Hematopoietic multipotent progenitor cell treated with erythropoietin and hydrocortisone succinate and interleukin-3 and kit ligand, for 6 days (in vitro differentiated cells): ENCODE measurements at regions not wholly inside any gene's neighbourhood (a gene's known extent, or its start where the extent isn't known, plus 50 kb on each side); places are given as distances from the start of the nearest gene placed in this dataset.
"Not testable (repeated sequence)": the region's sequence is repeated elsewhere in the genome, so short reads cannot be mapped to it uniquely, and the experiment has no call there.

Experiments used
- DNase-seq: peaks from one replicate; pipeline ENCODE4 v3.0.0-alpha.2; 2015

DNA sequence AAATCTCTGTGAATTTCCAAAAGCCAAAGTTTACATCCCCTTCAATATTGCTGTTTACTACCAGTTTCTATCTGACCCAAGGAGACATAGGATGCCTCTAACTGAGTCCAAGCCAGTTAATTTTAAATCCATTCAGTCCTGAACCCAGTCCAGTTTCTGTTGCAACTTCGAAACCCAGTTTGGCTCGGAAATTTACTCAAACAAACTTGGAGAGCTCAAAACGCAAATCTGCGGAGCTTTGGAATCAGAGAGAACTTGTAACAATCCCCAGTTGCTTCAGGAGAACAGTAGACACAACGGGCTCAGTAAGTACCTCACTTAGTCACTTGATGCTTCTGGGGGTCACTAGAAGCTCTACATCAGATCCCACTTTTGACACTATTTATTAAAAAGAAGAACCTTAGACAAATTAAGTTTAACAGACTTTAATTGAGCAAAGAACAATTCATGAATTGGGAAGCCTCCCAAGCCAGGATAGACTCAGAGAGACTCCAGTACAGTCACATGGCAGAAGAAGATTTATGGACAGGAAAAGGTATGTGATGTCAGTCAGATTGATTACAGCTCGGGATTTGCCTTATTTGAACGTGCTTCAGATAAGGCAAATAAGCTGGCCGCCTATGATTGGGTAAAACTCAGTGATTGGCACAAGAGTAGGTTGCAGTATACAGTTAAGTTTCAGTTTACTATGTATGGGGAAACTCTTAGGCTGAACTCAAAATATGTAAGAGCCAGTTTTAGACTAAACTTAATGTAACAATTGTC is 118.0 kb downstream of the RFPL4B start:
- DNase-seq, result no peak

DNA sequence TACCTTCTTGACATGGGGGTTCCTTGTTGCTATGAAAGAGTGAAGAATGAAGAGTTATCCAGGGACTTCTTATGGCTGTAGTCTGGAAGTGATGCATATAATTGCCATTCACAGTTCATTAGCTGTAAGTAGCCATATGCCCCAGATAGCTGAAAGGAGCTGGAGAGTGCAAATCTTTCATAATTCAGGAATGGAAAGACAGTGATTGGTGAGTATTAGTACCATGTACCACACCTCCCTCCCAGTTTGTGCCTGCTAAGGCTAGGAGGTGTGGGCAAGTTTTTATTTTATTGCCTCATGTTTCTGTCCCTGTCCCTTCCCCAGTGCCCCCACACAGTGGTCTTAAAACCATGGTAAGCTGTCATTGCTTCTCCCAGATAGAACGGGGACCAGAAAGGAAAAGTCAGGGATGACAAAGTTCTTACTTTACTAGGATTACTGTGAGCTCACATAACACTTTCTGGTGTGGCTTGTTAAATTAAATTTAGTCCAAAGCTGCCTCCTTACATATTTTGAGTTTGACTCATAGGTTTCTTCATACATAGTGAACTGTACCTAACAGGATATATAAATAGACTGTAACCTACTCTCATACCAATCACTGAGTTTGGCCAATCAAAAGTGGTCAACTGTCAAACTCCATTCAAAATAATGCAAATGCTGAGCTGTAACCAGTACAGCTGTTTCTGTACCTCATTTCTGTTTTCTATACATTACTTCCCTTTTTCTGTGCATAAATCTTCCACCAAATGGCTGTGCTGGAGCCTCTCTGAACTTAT is 119.4 kb downstream of the RFPL4B start:
- DNase-seq, result peak; percentile 1

DNA sequence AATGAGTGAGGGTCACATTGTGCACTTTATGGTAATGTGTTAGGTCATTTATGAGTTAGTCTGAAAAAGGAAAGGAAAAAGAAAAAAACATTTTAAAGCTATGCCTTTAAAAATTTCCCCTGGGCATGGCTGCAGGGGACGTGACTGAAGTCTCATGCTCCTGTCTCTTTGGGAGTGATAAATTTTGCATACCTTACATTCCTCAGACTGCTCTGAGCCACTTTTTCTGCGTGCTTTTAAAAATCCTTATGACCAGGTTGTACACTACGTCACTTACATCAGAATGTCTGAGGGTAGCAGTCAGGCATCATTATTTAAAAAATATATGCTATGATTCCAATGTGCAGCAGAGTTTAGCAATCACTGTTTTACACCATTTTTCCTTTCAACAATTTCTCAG is 121.2 kb downstream of the RFPL4B start:
- no peak for DNase-seq

DNA sequence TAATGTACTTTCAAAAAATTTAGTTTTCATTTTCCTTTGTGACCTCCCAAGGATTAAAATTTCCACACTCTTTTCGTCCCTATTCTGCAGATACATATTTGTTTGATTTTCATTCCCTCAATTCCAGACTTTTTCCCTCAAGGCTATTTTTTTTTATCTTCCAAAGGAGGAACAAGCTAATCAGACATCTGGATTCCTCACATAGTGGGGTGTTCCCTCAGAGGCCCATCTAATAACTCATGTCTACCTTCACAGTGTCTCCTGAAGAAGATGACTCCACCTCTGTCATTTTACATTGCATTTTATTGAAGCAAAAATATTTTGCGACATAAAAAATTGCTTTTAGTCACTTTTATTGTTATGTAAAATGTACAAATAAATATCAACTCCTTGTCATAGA is 122.2 kb downstream of the RFPL4B start:
- no peak for DNase-seq

DNA sequence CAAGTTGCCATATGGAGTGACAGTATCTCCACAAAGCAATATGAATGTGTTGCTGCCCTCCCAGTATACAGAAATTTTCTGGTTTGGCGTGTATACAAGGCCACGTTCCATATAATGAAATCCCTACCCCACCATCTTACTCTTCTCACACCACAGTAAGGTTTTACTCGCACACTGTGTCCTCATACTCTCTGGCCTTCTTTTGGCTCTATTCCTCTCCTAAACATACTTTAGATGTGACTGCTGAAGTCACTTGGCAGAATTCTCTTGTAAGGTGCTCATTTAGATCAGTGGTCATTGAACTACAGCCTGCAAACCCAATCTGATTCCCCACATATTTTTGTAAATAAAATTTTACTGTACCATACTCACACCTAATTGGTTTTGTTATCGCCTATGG is 123.2 kb downstream of the RFPL4B start:
- DNase-seq, result no peak

DNA sequence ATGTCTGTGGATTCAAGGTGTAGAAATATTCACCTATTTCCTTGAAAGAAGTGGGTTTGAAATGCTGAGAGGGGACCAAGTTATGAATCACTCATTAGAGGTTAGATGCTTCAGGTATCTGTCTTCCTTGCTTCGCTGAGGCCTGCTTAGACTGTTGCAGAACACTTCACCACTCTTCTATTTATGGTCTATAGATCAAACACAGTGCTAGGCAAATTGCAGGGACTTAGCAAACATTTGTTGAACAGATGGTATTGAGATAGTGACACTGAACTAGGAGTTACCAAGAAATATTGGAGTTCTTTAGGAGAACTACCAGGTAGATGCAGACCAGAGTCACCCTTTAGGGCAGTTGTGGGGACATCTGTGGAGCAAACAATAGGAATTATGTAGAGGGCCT is 123.8 kb downstream of the RFPL4B start:
- no peak for DNase-seq

DNA sequence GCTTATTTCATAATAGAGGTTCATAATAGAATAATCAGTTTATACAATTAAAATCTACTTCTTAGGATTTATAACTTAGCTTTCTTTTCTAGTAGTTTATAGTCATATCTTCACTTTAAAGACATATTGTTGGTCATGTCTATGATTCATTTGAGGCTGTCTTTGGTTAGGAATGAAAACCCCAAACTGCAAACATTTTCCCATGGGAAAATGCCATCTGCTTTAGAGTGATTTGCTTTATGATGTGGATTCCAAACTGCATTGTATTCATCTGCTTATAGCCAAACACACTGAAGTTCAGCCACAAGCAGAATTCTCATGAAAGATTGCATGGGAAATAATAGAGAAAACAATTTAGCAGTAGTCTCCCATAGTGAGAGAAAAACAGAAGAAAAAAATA is 128.0 kb downstream of the RFPL4B start:
- no peak for DNase-seq

DNA sequence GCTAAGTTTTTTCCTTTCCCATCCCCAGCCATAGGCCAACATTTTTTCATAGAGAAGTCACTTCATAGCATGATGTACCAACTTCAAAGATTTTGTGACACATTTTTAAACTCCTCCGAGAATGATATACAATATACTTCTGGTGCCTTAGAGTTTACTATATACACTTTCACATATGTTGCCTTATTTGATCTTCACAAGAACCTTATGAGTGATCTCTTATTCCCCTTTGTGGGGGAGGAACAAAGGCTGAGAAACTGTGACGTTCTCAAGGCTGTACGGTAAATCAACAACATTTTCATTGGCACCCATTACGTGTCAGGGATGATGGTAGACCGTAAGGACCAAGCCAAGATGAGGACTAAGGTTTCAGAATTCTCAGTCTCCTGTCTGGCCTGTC is 130.0 kb downstream of the RFPL4B start:
- no peak for DNase-seq

DNA sequence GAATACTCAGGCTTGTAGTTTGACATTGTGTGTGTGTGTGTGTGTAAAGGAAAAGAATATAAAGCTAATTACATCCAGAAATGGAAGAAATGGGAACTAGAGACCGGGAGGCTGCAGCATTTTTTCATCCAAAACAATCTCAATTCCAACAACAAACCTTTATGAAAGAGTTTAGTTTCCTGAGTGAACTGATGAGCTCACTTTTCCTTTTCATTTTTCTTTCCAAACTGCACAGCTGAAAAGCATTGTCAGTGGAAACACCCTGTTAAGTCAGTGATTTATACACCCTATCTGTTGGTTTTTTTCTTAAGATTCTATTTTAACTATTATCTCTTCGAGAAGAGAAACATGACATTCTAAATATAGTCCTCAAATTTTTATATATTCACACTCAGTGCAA is 130.9 kb downstream of the RFPL4B start:
- no peak for DNase-seq

DNA sequence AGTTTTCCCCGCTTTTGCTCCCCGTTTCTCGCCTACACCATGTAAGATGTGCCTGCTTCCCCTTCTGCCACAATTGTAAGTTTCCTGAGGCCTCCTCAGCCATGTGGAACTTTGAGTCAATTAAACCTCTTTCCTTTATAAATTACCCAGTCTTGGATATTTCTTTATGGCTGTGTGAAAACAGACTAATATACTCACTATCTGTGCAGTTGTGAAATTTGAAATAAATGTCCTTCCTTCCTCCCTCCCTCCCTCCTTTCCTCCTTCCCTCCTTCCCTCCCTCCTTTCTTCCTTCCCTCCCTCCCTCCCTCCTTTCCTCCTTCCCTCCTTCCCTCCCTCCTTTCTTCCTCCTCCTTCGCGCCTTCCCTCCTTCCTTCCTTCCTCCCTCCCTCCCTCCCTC is 132.8 kb downstream of the RFPL4B start:
- DNase-seq, result not testable (repeated sequence)

DNA sequence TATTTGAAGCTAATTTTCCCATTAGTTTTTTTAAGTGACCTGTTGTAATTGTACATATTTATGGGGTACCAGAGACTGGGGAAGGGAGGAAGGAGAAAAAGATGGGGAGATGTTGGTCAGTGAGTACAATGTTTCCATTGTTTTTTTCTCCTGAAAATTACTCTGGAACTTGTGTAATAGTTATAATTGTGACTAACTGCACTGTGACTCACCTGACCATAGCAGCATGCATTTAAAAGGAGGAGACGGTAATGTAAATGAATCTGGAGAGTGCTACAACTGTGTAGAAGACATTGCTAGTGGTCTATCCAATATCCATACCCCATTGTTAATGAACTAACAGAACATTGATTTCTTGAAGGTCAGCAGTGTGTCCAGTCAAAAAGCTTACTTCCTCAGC is 133.4 kb downstream of the RFPL4B start:
- DNase-seq, result no peak

DNA sequence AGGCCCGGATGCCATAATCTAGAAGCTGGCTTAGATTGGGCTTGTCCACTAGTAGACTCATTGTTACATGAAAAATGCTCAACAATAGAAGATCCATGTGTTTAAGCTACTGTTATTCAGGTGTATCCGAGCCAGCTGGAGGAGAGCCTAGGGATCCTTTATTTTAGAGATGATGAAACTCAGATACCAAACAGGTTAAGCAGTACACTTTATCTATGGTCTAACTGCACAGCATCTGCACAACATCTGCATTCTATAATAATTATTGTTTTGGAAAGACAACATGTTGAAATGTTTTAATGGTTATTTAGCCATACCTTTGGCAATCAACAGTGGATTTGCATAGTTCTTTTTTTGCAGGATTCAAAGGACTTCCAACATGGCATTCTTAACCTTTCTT is 134.1 kb downstream of the RFPL4B start:
- no peak for DNase-seq

DNA sequence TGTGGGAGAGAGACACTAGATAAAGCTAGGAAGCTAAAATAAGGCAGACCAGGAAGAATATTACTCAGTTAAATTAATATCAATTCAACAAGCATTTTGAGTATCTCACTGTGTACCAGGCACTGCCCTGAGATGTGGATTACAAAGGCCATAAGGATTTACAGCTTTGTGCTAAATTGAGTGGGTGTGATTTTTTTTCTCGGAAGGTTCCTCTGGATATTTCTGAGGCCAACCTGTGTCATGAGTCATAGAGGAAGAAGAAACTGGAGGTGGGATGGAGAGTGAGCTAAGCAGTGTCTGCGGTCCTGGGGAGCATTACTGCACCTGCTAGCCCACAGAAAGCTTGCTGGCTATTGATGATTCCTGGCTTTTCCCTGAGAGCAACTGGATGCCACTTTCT is 135.2 kb downstream of the RFPL4B start:
- no peak for DNase-seq

DNA sequence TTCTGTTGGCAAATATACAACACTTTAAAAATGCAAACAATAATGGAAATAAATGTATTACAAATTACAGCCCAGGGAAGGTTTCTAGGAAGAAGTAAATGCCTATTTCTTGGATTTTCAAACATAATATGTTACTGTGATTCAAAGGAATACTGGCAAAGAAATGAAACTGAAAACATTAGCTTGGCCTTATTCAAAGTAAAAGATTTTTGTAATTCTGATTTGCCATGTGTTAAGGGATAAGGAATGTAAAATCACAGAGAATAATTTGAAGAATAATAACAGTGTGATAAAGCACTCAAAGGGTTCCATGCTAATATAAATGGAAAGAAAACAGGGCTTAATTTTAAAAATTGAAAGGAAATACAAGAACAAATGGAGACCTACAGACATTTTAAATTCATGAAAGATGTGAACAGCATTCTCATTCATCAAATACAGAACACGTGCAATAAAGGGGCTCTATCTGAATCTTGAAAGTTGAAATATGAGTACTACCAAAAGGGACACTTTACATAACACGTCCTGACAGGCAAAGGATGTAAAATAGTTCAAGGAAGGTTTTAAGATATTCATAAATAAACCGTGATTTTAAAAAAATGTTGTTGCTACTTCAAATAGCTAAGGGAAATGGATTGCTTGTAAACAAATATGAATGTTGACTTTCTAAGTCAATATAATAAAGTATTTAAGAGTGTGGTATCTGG is 138.1 kb downstream of the RFPL4B start:
- DNase-seq, result no peak

DNA sequence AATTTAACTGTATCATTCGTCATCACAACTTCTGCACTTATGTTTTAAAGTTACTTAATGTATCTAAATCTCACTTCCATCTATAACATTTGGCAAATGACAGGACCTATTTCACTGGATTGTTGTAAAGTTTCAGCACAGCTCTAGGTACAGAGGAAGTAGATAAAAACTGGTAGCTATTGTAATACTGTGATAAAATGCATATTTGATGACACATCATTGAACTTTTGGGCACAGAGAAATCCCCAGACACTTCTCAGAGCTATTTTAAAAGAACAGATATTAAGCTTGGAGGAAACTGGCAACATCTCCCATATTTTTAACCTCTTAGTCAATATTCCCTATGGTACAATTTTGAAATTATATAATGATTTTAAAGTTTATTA is 138.7 kb downstream of the RFPL4B start:
- no peak for DNase-seq

DNA sequence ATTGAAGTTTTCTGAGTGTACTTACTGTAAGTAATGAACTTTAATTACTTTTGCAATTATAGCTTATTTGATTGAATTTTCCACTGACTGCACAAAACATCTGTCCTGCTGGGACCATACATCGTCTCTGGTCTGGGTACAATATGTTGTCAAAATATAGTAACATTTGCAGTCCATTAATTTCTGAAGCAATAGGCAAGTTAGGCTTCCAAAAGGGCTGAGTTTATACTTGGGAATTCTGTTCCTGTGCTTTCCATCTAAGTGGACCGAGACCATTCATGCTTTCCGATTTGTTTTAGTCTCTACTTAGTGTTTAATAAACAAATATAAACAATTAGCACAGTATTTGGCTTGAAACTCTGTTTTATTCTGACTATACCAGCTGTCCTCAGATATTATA is 139.3 kb downstream of the RFPL4B start:
- no peak for DNase-seq

DNA sequence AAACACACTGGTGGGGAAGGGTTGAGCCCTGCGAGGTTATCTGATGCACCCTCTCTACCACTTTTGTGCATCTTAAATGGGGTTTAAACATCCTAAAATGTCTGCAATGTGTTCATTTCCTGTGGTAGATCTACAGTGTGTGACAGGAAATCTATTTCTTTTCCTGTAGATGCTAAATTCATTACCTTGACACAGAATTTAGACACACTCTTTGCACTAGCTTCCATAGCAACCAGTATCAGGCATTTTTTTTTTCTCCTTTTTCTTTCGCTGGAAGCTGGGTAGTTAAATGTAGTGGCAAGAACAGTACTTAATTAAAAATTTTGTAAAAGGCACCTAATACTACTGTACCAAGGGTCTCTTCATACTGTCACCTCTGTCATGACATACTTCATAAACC is 141.1 kb downstream of the RFPL4B start:
- no peak for DNase-seq

DNA sequence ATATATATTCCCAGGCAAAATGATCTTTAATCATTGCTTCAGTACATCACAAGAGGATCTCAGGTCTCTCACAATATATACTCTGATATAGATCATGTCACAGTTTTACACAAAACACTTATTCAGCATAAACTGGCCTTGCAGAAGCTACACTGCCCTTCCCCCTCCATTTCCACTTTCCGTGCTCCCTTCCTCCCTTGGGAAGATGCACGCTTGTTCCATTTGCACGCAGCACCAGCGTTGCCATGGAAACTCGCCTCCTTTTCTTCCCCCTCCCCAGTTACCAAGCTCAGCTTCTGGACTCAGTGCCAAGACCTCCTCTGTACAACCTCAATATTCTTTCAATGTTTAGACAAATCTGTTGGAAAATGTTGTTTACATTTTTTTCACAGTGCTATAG is 154.6 kb downstream of the RFPL4B start:
- no peak for DNase-seq

DNA sequence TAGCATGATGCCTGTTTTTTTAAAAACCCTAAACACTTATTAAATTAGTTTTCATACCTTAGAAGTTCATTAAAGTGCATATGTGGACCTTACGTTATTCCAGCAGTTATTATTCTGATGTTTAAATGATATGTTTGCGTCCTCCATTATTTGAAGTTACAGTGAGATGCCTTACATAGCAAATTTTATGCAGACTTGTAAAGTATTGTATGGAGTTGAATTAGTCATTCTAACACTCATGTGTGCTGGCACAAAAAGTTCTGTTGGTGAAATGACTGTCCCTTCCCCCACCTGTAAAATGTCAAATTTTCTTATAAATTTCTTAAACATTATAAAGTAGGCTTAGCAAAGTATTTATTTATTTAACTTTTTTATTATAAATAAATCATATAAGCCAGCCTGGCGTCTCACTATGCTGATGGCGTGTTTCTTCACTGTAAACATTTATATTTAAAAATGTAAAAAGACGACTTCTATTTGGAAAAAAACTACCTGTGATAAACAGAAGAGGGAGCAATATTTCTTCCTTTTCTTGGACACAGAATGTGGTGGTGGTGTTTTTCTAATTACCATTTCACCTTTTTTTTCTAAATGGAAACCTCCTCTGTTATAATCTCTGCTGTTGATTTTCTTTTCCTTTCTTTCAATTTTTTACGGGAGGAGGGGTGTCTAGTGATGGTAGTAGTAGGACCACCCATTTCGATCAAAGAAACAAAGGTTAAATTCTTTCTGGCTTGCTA is 155.4 kb downstream of the RFPL4B start:
- peak; percentile 8 for DNase-seq

DNA sequence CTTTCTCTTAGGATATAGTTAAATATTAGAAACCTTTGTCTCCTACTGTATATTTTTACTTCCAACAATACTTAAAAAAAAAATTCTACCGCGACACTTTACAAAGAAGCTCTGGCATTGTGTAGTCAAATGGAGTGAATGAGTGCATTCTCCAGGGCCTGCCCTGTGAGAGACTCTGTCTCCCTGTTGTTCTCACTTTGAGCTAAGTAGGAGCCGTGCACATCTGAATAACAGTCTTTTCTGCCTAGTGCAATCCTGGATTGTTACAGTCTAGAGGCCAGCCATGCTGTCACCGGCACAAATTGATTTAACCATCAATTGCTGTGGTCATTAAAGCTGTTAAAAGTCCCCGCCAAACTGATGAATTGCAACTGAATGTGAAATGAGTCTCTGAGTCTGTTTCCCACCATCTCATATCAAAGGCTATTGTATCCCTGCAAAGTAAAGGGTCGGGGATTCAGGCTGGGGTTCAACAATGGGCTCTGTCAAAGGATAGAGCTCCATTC is 156.0 kb downstream of the RFPL4B start:
- DNase-seq, result no peak

DNA sequence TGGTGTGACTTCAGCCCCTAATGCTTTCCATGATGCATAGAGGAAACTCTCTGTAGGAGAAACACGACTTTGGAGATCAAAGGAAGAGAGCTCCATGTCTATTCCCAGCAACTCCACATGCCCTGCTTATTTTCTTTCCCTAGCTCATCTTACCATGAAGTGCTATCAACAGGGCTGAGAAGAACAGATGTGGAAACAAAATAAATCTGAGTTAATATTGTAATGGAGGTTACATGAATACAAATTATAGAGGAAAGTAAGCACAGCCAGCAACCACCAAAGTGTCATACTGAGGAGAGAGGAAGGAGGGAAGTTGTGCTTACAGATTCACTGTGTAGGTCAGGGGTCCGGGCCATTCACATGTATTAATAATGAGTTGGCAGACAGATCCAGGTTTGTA is 157.5 kb downstream of the RFPL4B start:
- DNase-seq, result no peak

DNA sequence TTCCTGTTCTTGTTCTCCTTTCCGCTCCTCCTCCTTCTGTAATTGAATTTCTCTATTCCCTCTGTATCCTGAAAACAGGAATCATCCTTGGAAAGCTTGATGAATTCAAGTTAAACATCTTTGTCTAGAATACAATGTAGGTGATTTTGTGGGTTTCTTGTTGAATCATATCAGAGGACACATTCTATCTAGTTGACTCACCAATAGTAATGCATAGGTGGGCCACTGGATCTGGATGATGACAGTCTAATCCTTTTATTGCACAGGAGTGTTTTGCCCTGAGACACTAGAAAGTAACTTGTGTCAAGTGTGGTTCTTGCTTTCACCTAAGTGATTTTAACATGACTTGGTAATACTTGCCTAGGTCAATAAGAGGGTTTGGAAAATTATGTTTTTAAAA is 164.3 kb downstream of the RFPL4B start:
- DNase-seq, result no peak

DNA sequence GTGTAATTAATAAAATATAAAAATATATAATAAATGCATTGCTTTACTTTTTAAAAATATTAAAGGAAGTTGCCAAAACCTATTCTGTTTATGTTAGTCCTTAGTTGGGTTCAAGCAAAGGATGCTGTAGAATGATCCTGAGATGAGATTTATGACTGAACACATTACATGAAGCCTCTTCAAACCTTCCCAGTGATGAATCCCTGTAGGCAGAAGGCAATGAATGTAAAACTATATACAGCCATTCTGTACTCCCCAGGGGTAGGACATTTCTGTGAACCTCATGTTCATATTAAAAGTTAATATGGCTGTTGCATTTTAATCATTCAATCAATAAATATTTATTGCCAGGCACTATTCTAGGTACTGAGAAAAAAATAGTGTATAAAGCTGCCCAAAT is 166.0 kb downstream of the RFPL4B start:
- no peak for DNase-seq
